Erythroblast (primary cell): ENCODE measurements at regions not wholly inside any gene's neighbourhood (a gene's known extent, or its start where the extent isn't known, plus 50 kb on each side); places are given as distances from the start of the nearest gene placed in this dataset.

ENCODE experiments used
- GATA1 ChIP-seq: IDR thresholded peaks from 2 replicates; pipeline ENCODE4 v1.6.1; 2011; ENCODE audit warnings: low read depth, mild to moderate bottlenecking, control low read depth, low read length, moderate library complexity
- POLR2A ChIP-seq: IDR thresholded peaks from 2 replicates; pipeline ENCODE4 v1.6.1; 2011; ENCODE audit warnings: mild to moderate bottlenecking, low read length

DNA sequence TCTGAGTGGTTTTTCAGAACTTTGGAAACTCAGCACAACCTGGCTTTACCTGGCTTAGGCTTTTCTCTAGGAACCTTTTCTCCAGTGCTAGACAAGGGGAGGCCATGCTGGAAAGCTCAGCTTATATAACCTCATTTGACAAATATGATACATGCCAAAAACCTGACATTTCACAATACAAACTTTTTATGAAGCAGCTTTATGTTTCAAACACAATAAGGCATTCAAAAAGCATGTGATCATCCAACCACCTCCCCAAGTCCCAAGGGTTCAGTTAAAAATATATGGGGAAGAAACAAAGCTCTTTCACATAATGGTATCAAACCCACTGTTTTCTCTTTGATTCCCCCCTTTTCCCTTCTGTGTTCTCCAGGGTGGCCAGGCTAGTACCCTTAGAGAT, 63.7 kb downstream of the ZC3H11B start:
- TF ChIP-seq POLR2A (no peak), GATA1 (no peak)
